ENCODE measurements at regions not wholly inside any gene's neighbourhood (a gene's known extent, or its start where the extent isn't known, plus 50 kb on each side); places are given as distances from the start of the nearest gene placed in this dataset.

DNA sequence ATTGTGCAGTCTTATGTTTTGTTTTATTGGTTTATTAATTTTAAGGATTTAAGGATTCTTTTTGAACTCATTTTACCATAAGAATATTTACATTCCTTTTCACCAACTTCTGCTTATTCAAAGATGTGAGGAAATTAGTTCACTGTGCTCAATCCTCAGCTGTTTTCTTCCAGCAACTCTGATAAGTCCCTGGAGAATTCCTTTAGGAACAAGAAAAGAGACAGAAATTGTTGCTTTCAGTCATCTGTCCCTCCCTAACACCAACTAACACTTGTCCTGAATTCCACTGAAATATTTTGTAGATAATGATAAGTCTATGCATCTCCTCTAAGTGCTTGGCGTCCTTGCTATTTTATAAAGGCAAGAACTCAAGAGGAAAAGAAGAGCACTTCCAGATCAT, 334.8 kb upstream of the MARCKS start:
- Histone ChIP-seq H3K9ac (ENCODE audit: low read length) (no peak overlapping the region), H3K27ac (ENCODE audit: low read depth, low read length) (no peak overlapping the region), H3K27me3 (ENCODE audit: control insufficient read depth, insufficient read depth, low read length) (no peaks in the 10 kb centered on the region), H3K4me1 (ENCODE audit: control insufficient read depth, insufficient read depth, low read length) (no peaks in the 10 kb centered on the region), H3K4me3 (ENCODE audit: low read length) (no peak overlapping the region), H3K36me3 (ENCODE audit: control insufficient read depth, insufficient read depth, low read length) (no peaks in the 10 kb centered on the region)

DNA sequence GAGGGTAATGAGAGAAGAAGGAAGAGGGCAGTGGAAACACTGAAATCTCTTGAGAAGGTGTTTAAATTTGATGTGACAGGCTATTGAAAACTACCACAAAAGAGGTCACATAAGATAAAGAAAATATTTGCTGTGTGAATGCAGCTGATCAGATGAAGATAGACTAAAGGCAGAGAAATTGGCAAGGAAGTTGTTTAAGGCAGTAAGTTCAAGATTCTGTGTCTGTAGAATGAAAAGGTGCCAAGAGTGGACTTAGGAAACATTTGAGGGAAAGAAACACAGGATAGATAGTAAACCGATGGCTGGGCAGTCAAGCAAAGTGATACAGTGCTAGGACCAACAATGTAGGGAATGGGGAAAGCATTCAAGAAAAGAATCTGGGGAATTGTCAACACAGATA, 332.3 kb upstream of the MARCKS start:
- H3K36me3 ChIP-seq (ENCODE audit: control insufficient read depth, insufficient read depth, low read length): no peaks in the 10 kb centered on the region
- no peak overlapping the region for H3K9ac ChIP-seq (ENCODE audit: low read length)
- H3K4me1 ChIP-seq (ENCODE audit: control insufficient read depth, insufficient read depth, low read length): no peaks in the 10 kb centered on the region
- no peak overlapping the region for H3K4me3 ChIP-seq (ENCODE audit: low read length)
- H3K27ac ChIP-seq (ENCODE audit: low read depth, low read length): no peak overlapping the region
- no peaks in the 10 kb centered on the region for H3K27me3 ChIP-seq (ENCODE audit: control insufficient read depth, insufficient read depth, low read length)

DNA sequence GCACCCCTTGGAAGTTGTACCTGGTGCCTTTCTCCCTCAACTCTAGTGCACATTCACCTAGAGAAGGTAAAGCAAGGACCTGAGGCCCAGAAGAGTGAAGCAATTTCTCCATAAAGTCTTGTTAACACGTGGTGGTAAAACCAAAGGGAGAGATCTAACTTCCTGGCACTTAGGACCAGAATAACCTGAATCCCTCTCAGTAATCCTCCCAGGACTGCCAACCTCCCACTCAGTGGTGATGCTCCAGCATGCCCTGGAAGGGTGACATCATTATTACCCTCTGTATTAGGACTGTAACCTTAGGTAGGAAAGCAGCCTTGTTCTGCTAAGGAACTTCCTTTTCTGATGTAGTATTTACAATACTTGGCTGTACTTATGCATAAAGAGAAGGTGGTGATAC, 330.6 kb upstream of the MARCKS start:
- Histone ChIP-seq H3K36me3 (ENCODE audit: control insufficient read depth, insufficient read depth, low read length) (no peaks in the 10 kb centered on the region), H3K4me1 (ENCODE audit: control insufficient read depth, insufficient read depth, low read length) (no peaks in the 10 kb centered on the region), H3K27me3 (ENCODE audit: control insufficient read depth, insufficient read depth, low read length) (no peaks in the 10 kb centered on the region), H3K9ac (ENCODE audit: low read length) (no peak overlapping the region), H3K27ac (ENCODE audit: low read depth, low read length) (no peak overlapping the region), H3K4me3 (ENCODE audit: low read length) (no peak overlapping the region)

DNA sequence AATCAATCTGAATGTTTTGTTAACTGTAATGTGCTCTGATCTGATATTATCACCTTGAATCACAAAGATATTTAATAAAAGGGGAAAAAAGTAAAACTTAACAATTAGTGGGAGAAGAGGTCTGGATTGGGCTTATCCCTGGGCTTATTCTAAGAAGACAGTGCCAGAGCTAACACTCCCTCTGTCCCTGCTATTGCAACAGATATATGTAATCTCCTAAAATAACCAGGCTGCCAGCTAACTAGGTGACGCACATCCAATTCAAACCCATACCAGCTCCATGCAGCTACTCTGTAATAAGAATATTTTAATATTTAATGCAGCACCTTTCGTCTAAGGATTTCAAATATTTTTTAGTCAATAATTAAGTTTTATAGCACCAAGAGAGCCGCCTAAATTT, 330.1 kb upstream of the MARCKS start:
- no peak overlapping the region for H3K9ac ChIP-seq (ENCODE audit: low read length)
- H3K27me3 ChIP-seq (ENCODE audit: control insufficient read depth, insufficient read depth, low read length): no peaks in the 10 kb centered on the region
- no peaks in the 10 kb centered on the region for H3K4me1 ChIP-seq (ENCODE audit: control insufficient read depth, insufficient read depth, low read length)

DNA sequence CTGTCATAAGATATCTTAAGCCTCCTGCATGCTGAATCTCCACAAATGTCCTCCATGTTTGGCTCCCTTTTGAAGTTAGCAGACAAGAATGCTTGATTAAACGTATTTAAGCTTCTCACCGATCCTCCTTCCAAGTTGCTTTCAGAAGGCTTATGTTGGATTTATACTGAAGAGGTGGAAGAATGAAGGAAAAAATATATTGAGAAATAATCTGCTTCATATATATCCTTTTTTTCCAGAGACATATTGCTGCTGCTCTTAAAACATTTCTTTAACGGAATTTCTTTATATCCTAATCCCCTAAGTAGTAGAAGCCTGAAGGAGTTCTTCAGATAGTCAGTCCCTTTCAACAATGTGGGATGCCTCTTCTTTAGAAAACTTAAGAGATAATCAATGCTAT, 329.0 kb upstream of the MARCKS start:
- Histone ChIP-seq H3K36me3 (ENCODE audit: control insufficient read depth, insufficient read depth, low read length) (no peaks in the 10 kb centered on the region), H3K27me3 (ENCODE audit: control insufficient read depth, insufficient read depth, low read length) (no peaks in the 10 kb centered on the region), H3K9ac (ENCODE audit: low read length) (no peak overlapping the region), H3K27ac (ENCODE audit: low read depth, low read length) (no peak overlapping the region), H3K4me1 (ENCODE audit: control insufficient read depth, insufficient read depth, low read length) (no peaks in the 10 kb centered on the region), H3K4me3 (ENCODE audit: low read length) (no peak overlapping the region)

More for the DNA sequence above, 330.1 kb upstream of the MARCKS start:
- no peak overlapping the region for H3K4me3 ChIP-seq (ENCODE audit: low read length)
- H3K27ac ChIP-seq (ENCODE audit: low read depth, low read length): no peak overlapping the region
- H3K36me3 ChIP-seq (ENCODE audit: control insufficient read depth, insufficient read depth, low read length): no peaks in the 10 kb centered on the region

DNA sequence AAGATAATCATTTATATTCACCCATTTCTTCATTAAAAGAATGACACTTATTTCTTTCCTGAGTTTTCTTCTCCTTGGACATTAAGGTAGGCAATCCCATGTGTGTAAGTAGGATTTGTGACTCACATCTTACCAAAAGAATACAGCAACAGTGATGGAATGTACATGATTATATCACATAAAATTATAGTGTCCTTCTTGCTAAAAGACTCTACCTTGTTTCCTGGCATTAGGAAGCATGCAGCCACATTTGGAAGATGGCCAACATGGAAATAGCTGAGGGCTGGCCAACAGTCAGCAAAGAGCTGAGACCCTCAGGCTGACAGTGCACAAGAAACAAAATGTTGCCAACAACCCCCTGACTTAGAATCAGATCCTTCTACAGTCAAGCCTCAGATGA, 327.9 kb upstream of the MARCKS start:
- Histone ChIP-seq H3K9ac (ENCODE audit: low read length) (no peak overlapping the region), H3K27ac (ENCODE audit: low read depth, low read length) (no peak overlapping the region), H3K4me3 (ENCODE audit: low read length) (no peak overlapping the region), H3K4me1 (ENCODE audit: control insufficient read depth, insufficient read depth, low read length) (no peaks in the 10 kb centered on the region), H3K36me3 (ENCODE audit: control insufficient read depth, insufficient read depth, low read length) (no peaks in the 10 kb centered on the region), H3K27me3 (ENCODE audit: control insufficient read depth, insufficient read depth, low read length) (no peaks in the 10 kb centered on the region)

DNA sequence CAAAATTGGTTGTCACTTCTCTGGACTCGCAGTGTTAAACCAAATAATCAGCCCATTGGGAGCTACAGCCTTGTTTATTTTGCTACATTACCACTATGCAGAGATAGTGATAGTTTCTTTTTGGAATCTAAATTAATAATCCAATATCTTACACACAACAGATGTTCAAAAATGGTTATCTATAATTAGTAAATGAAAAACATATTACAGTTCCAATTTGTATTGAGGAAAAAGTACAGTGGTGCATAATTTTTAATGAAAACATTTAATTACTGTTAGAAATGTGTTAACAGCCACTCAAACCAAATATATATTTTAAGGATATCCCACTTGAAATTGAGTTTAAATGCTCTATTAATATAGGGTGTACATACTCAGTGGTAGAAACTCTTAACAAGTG, 327.3 kb upstream of the MARCKS start:
- no peaks in the 10 kb centered on the region for H3K4me1 ChIP-seq (ENCODE audit: control insufficient read depth, insufficient read depth, low read length)
- no peaks in the 10 kb centered on the region for H3K36me3 ChIP-seq (ENCODE audit: control insufficient read depth, insufficient read depth, low read length)
- no peak overlapping the region for H3K9ac ChIP-seq (ENCODE audit: low read length)

DNA sequence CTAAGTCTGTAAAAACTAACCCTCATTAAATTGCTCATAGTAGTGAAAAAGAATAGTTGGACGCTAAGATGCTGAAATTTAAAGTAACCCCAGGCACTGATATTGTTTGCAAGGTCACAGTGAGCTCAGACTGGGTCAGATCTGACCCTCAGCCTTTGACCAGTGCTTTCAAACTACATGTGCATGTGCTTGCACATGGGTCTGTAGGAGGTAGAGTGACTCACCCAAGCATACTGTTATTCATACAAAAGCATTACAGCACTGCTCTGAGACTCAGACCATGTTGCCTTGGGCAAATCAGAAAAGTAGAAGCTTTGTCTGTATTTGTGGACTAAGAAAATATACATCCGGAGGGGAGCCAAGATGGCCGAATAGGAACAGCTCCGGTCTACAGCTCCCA, 326.4 kb upstream of the MARCKS start:
- Histone ChIP-seq H3K4me1 (ENCODE audit: control insufficient read depth, insufficient read depth, low read length) (no peaks in the 10 kb centered on the region), H3K27me3 (ENCODE audit: control insufficient read depth, insufficient read depth, low read length) (no peaks in the 10 kb centered on the region), H3K36me3 (ENCODE audit: control insufficient read depth, insufficient read depth, low read length) (no peaks in the 10 kb centered on the region), H3K9ac (ENCODE audit: low read length) (no peak overlapping the region), H3K4me3 (ENCODE audit: low read length) (no peak overlapping the region), H3K27ac (ENCODE audit: low read depth, low read length) (no peak overlapping the region)

More for the DNA sequence above, 327.3 kb upstream of the MARCKS start:
- no peak overlapping the region for H3K27ac ChIP-seq (ENCODE audit: low read depth, low read length)
- no peak overlapping the region for H3K4me3 ChIP-seq (ENCODE audit: low read length)
- H3K27me3 ChIP-seq (ENCODE audit: control insufficient read depth, insufficient read depth, low read length): no peaks in the 10 kb centered on the region

DNA sequence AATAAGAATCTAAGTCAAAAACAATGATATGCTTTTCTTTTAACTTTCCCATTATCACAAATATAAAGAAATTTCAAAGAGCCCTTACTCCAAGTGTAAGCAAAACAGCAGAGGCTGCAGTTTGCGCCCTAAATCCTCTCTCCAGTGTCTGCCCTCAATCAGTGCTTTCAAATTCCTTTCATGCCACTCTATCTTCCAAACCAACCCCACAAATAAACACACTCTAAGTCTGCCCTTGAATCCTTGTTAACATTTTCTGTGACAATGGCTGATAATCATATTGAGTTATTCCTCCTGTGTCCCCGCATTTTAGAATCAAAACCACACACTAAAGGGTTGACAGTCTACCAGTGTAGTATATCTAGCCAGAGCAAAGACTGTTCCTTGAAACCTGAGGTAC, 317.9 kb upstream of the MARCKS start:
- H3K27me3 ChIP-seq (ENCODE audit: control insufficient read depth, insufficient read depth, low read length): no peaks in the 10 kb centered on the region
- no peak overlapping the region for H3K27ac ChIP-seq (ENCODE audit: low read depth, low read length)
- no peaks in the 10 kb centered on the region for H3K4me1 ChIP-seq (ENCODE audit: control insufficient read depth, insufficient read depth, low read length)
- H3K9ac ChIP-seq (ENCODE audit: low read length): no peak overlapping the region
- H3K36me3 ChIP-seq (ENCODE audit: control insufficient read depth, insufficient read depth, low read length): no peaks in the 10 kb centered on the region
- H3K4me3 ChIP-seq (ENCODE audit: low read length): no peak overlapping the region

DNA sequence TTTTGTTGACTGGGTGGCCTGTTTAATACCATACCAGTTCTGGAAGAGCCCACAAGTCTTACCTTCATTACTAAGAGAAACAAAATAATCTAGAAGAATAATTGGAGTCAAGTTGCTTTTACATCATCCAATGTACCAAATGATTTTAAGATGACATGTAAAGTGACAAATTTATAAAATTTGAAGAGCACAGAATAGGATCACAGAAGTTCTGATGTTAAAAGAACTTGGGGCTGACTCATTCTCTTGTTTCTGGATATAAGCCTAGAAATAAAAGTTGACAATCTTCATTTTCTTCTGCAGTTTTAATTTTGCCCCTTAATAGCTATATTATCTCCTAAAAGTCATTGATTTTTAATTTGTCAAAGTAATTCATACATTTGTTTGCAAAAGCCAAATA, 317.5 kb upstream of the MARCKS start:
- no peaks in the 10 kb centered on the region for H3K4me1 ChIP-seq (ENCODE audit: control insufficient read depth, insufficient read depth, low read length)
- no peak overlapping the region for H3K9ac ChIP-seq (ENCODE audit: low read length)
- no peaks in the 10 kb centered on the region for H3K36me3 ChIP-seq (ENCODE audit: control insufficient read depth, insufficient read depth, low read length)
- no peaks in the 10 kb centered on the region for H3K27me3 ChIP-seq (ENCODE audit: control insufficient read depth, insufficient read depth, low read length)
- no peak overlapping the region for H3K4me3 ChIP-seq (ENCODE audit: low read length)
- no peak overlapping the region for H3K27ac ChIP-seq (ENCODE audit: low read depth, low read length)

DNA sequence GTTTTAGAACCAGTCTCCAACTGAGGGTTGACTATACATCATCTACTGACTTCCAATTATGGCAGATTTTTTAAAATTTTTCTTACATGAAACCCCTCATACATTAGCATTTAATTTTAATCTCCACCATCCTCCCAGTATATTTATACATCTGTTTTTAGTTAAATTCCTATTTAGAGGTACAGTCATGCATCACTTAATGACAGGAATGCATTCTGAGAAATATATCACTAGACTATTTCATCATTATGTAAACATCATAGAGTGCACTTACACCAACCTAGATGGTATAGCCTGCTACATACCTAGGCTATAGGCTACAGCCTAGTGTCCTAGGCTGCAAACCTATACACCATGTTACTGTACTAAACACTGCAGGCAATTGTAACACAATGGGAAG, 316.7 kb upstream of the MARCKS start:
- Histone ChIP-seq H3K9ac (ENCODE audit: low read length) (no peak overlapping the region), H3K4me3 (ENCODE audit: low read length) (no peak overlapping the region), H3K27ac (ENCODE audit: low read depth, low read length) (no peak overlapping the region), H3K27me3 (ENCODE audit: control insufficient read depth, insufficient read depth, low read length) (no peaks in the 10 kb centered on the region), H3K36me3 (ENCODE audit: control insufficient read depth, insufficient read depth, low read length) (no peaks in the 10 kb centered on the region), H3K4me1 (ENCODE audit: control insufficient read depth, insufficient read depth, low read length) (no peaks in the 10 kb centered on the region)

DNA sequence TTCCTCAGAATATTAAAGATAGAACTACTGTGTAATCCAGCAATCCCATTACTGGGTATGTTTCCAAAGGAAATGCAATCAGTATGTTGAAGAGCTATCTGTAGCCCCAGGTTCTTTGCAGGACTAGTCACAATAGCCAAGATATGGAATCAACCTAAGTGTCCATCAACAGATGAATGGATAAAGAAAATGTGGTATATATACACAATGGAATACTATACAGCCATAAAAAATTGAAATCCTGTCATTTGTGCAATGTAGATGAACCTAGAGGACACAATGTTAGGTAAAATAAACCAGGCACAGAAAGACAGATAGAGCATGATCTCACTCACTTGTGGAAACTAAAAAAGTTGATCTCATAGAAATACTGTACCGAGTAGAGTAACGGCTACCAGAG, 306.0 kb upstream of the MARCKS start:
- H3K27me3 ChIP-seq (ENCODE audit: control insufficient read depth, insufficient read depth, low read length): no peaks in the 10 kb centered on the region
- no peak overlapping the region for H3K4me3 ChIP-seq (ENCODE audit: low read length)
- H3K27ac ChIP-seq (ENCODE audit: low read depth, low read length): no peak overlapping the region
- H3K4me1 ChIP-seq (ENCODE audit: control insufficient read depth, insufficient read depth, low read length): no peaks in the 10 kb centered on the region
- H3K9ac ChIP-seq (ENCODE audit: low read length): no peak overlapping the region
- no peaks in the 10 kb centered on the region for H3K36me3 ChIP-seq (ENCODE audit: control insufficient read depth, insufficient read depth, low read length)

DNA sequence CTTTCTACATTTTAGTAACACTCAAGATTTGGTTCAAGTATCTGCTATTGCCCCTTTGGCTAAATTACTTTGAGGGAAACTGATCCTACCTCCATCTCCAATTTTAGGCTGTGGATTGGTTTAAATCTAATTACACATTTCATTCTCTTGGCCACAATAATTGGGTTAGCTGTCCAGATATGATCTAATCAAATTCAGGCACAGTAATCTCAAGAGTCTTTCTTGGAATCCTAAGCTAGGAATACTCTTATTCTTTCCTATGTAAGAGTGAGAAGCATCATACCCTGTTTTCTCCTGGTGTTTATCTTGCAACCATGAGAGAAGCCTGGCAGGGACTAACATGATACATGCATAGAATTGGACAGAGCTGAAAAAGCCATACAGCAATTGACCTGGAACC, 300.4 kb upstream of the MARCKS start:
- no peaks in the 10 kb centered on the region for H3K27me3 ChIP-seq (ENCODE audit: control insufficient read depth, insufficient read depth, low read length)
- H3K36me3 ChIP-seq (ENCODE audit: control insufficient read depth, insufficient read depth, low read length): no peaks in the 10 kb centered on the region
- no peak overlapping the region for H3K4me3 ChIP-seq (ENCODE audit: low read length)
- no peak overlapping the region for H3K9ac ChIP-seq (ENCODE audit: low read length)
- H3K27ac ChIP-seq (ENCODE audit: low read depth, low read length): no peak overlapping the region
- H3K4me1 ChIP-seq (ENCODE audit: control insufficient read depth, insufficient read depth, low read length): peaks cover 6% of the 10 kb centered on the region

DNA sequence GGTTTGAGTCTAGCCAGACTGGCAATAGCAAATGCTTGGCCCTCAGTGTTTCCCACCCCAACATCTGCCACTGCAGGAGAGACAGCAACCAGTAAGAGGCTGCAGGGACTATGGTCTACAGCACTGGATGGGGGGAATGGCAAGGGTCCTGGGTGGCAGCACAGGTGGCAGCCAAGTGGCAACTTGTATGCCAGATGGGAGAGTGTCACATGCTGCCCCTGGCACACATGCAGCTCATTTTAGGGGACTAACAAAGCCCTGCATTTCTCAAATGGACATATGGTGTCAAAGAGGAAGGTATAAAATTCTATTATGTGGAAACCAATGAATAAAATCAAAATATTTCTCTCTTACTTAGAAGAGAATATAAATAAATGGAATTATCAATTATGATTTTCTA, 298.7 kb upstream of the MARCKS start:
- Histone ChIP-seq H3K36me3 (ENCODE audit: control insufficient read depth, insufficient read depth, low read length) (no peaks in the 10 kb centered on the region), H3K4me1 (ENCODE audit: control insufficient read depth, insufficient read depth, low read length) (peaks cover 6% of the 10 kb centered on the region), H3K27ac (ENCODE audit: low read depth, low read length) (no peak overlapping the region)

More for the DNA sequence above, 298.7 kb upstream of the MARCKS start:
- Histone ChIP-seq H3K27me3 (ENCODE audit: control insufficient read depth, insufficient read depth, low read length) (no peaks in the 10 kb centered on the region), H3K9ac (ENCODE audit: low read length) (no peak overlapping the region), H3K4me3 (ENCODE audit: low read length) (no peak overlapping the region)
